K562 (cell line): ENCODE measurements at regions not wholly inside any gene's neighbourhood (a gene's known extent, or its start where the extent isn't known, plus 50 kb on each side); places are given as distances from the start of the nearest gene placed in this dataset.

ENCODE experiments used
- ATAC-seq: fragments of 200-7000 bp; cut with Tn5 transposase; 3 replicates; pipeline ENCODE4 v1.9.1; 2020; ENCODE audit warnings: moderate library complexity
- BruUV-seq: library from RNA; stranded (reverse); fragments of 400-500 nt; replicated peaks from 2 replicates; lab custom pipeline; 2021; lab: Mats Ljungman, UMichigan
- CTCF ChIA-PET: fragments of 300-600 bp; formaldehyde crosslinking; extraction: SDS; loops from one replicate; lab custom pipeline; 2021; ENCODE audit warnings: low intra/inter-chr PET ratio; lab: Yijun Ruan, JAX
- POLR2A ChIA-PET: fragments of 300-600, 350-650 bp; sonication (Branson Sonifier 250); formaldehyde crosslinking; extraction: SDS; loops from one replicate; lab custom pipeline; 2021; ENCODE audit warnings: antibody characterized with exemption, inconsistent platforms; lab: Yijun Ruan, JAX
- DNase-seq, 4 experiments: peaks; one replicate each; pipeline versions ENCODE4 v3.0.0 to v3.0.0-alpha.2; 2011 to 2018; ENCODE audit warnings: low spot score in 3 of 4, mixed read lengths in 3 of 4; ENCODE audit errors: extremely low read depth in 1 of 4
- FAIRE-seq: peaks from 2 replicates; lab custom pipeline; 2011; peaks lifted over from hg19 to GRCh38; lab: Jason Lieb, UNC
- H2AFZ ChIP-seq: 2 replicates; pipeline ENCODE4 v1.6.0; 2011; ENCODE audit warnings: low read depth, low read length, control low read depth, inconsistent platforms
- H3K27ac ChIP-seq: fragments of 200-600 bp; 3 replicates; pipeline ENCODE4 v1.8.0; 2011; ENCODE audit warnings: low read depth, mild to moderate bottlenecking, control low read depth, inconsistent platforms, low read length, moderate library complexity, mixed read lengths; ENCODE audit errors: extremely low read depth
- H3K27me3 ChIP-seq, 2 experiments: fragments of 300-600 bp in 1 of 2; 2 replicates in 1 of 2; 3 replicates in 1 of 2; pipeline versions ENCODE4 v1.6.0 to v1.8.0; 2011; ENCODE audit warnings: inconsistent platforms in 2 of 2, low read length in 2 of 2, mild to moderate bottlenecking in 1 of 2, mixed read lengths in 1 of 2, moderate library complexity in 1 of 2; ENCODE audit not compliant: control insufficient read depth in 2 of 2, insufficient read depth in 2 of 2
- H3K36me3 ChIP-seq: fragments of 300-600 bp; 3 replicates; pipeline ENCODE4 v1.8.0; 2011; ENCODE audit warnings: mild to moderate bottlenecking, low read length, inconsistent platforms; ENCODE audit not compliant: control insufficient read depth, insufficient read depth
- H3K4me1 ChIP-seq, 2 experiments: fragments of 200-600 bp in 1 of 2; replicated peaks in 1 of 2; 2 replicates in 1 of 2; 3 replicates in 1 of 2; pipeline versions ENCODE4 v1.5.1 to v1.8.0; 2011; ENCODE audit warnings: inconsistent platforms in 2 of 2, low read length in 2 of 2, mild to moderate bottlenecking in 1 of 2, mixed read lengths in 1 of 2, moderate library complexity in 1 of 2; ENCODE audit not compliant: control insufficient read depth in 2 of 2, insufficient read depth in 2 of 2
- H3K4me2 ChIP-seq: 2 replicates; pipeline ENCODE4 v1.6.1; 2011; ENCODE audit warnings: low read length, control low read depth, inconsistent platforms, mixed read lengths; ENCODE audit not compliant: insufficient read depth
- H3K4me3 ChIP-seq: fragments of 200-600 bp; sonication (generic), shearing (Covaris generic); 2 replicates; pipeline ENCODE4 v1.5.1; 2016; ENCODE audit warnings: control low read depth, inconsistent platforms
- H3K79me2 ChIP-seq: fragments of 200-600 bp; 3 replicates; pipeline ENCODE4 v1.8.0; 2011; ENCODE audit warnings: low read length, inconsistent platforms; ENCODE audit not compliant: control insufficient read depth, insufficient read depth
- H3K9ac ChIP-seq, 2 experiments: 2 replicates each; pipeline versions ENCODE4 v1.6.0 to v1.6.1; 2011; ENCODE audit warnings: low read depth in 2 of 2, low read length in 2 of 2, control low read depth in 1 of 2, inconsistent platforms in 1 of 2, mild to moderate bottlenecking in 1 of 2, mixed read lengths in 1 of 2; ENCODE audit not compliant: insufficient read depth in 1 of 2
- H3K9me1 ChIP-seq: one replicate; pipeline ENCODE4 v1.6.0; 2011; ENCODE audit warnings: inconsistent platforms, mild to moderate bottlenecking, low read length, moderate library complexity; ENCODE audit not compliant: control insufficient read depth, insufficient read depth
- H3K9me3 ChIP-seq: replicated peaks from 2 replicates; pipeline ENCODE4 v1.5.1; 2011; ENCODE audit warnings: low read depth, low read length, inconsistent platforms; ENCODE audit not compliant: control insufficient read depth, insufficient read depth
- H4K20me1 ChIP-seq: replicated peaks from 2 replicates; pipeline ENCODE4 v1.6.1; 2011; ENCODE audit warnings: low read length, inconsistent platforms, mixed read lengths; ENCODE audit not compliant: control insufficient read depth, insufficient read depth
- ARNT ChIP-seq, 2 experiments: fragments of 450-650 bp; IDR thresholded peaks; 2 replicates each; pipeline ENCODE4 v1.6.1; 2016; ENCODE audit warnings: mild to moderate bottlenecking in 1 of 2
- CREM ChIP-seq: IDR thresholded peaks from 2 replicates; pipeline ENCODE4 v1.6.1; 2014; ENCODE audit warnings: antibody characterized with exemption, low read depth
- EP300 ChIP-seq: IDR thresholded peaks from 2 replicates; pipeline ENCODE4 v1.6.1; 2012; ENCODE audit warnings: low read length, improper control_type of control experiment
- FOXM1 ChIP-seq, 2 experiments: fragments of 450-650 bp in 1 of 2; sonication (generic) in 1 of 2; formaldehyde crosslinking in 1 of 2; IDR thresholded peaks; 2 replicates each; pipeline versions ENCODE4 v1.6.1 to v1.9.0; 2017 to 2022; ENCODE audit warnings: low read depth in 2 of 2, mild to moderate bottlenecking in 2 of 2, missing genetic modification reagents in 1 of 2, moderate library complexity in 1 of 2
- HES1 ChIP-seq: fragments of 450-650 bp; IDR thresholded peaks from 2 replicates; pipeline ENCODE4 v1.6.1; 2016; ENCODE audit warnings: low read depth, mild to moderate bottlenecking, moderate library complexity
- MTA1 ChIP-seq: fragments of 450-650 bp; IDR thresholded peaks from 2 replicates; pipeline ENCODE4 v1.6.1; 2017; ENCODE audit warnings: borderline replicate concordance
- PBX2 ChIP-seq, 2 experiments: IDR thresholded peaks in 1 of 2; conservative IDR thresholded peaks in 1 of 2; 2 replicates each; pipeline ENCODE4 v1.6.1; 2016; ENCODE audit warnings: low read depth in 2 of 2, mild to moderate bottlenecking in 1 of 2, missing compliant biosample characterization in 1 of 2, missing genetic modification characterization in 1 of 2, moderate library complexity in 1 of 2
- PHF21A ChIP-seq: fragments of 450-650 bp; IDR thresholded peaks from 2 replicates; pipeline ENCODE4 v1.6.1; 2017; ENCODE audit warnings: low read depth, borderline replicate concordance
- PML ChIP-seq: IDR thresholded peaks from 2 replicates; pipeline ENCODE4 v1.6.1; 2012; ENCODE audit warnings: low read length, inconsistent platforms
- POLR2A ChIP-seq: fragments of 450-650 bp; conservative IDR thresholded peaks from 2 replicates; pipeline ENCODE4 v1.6.1; 2016
- RBM15 ChIP-seq: fragments of 200-400 bp; formaldehyde crosslinking; IDR thresholded peaks from 2 replicates; pipeline ENCODE4 v1.6.1; 2018; ENCODE audit warnings: mild to moderate bottlenecking, low read length, moderate library complexity; ENCODE audit not compliant: insufficient read depth
- SMAD1 ChIP-seq: fragments of 150-350 bp; IDR thresholded peaks from 2 replicates; pipeline ENCODE4 v1.6.1; 2014; ENCODE audit warnings: low read length, low read depth; ENCODE audit not compliant: partially characterized antibody
- SMARCA5 ChIP-seq: fragments of 450-650 bp; IDR thresholded peaks from 2 replicates; pipeline ENCODE4 v1.6.1; 2016
- TRIM25 ChIP-seq: fragments of 450-650 bp; IDR thresholded peaks from 2 replicates; pipeline ENCODE4 v1.7.0; 2016; ENCODE audit warnings: borderline replicate concordance
- ZNF134 ChIP-seq: fragments of 250-450 bp; sonication (Bioruptor Pico); conservative IDR thresholded peaks from 2 replicates; pipeline ENCODE4 v1.4.0; 2020
- ZNF830 ChIP-seq: fragments of 250-450 bp; sonication (Bioruptor Pico); IDR thresholded peaks from 2 replicates; pipeline ENCODE4 v1.5.0; 2021; ENCODE audit warnings: mild to moderate bottlenecking
- WGBS: fragments of 100-300 bp; shearing (Covaris generic); methylation state at CpG from one replicate; pipeline ENCODE4 v1.1.6; 2016; ENCODE audit warnings: low coverage, mixed read lengths; ENCODE audit not compliant: insufficient coverage; ENCODE audit errors: missing lambda C conversion rate; 5-methylcytosine and 5-hydroxymethylcytosine counted together
- in situ Hi-C: fragments of 300-500 bp; cut with MboI; formaldehyde crosslinking; loops from 4 replicates; pipeline ENCODE4 v1.15.0; 2018; ENCODE audit warnings: inconsistent platforms, mixed read lengths
- intact Hi-C: fragments of 100-400 bp; cut with micrococcal nuclease; formaldehyde crosslinking; loops from 2 replicates; pipeline ENCODE4 v1.14.2; 2022
- TF ChIP-seq, protein P1 (sequence below): sonication (generic); formaldehyde crosslinking; IDR thresholded peaks from 2 replicates; pipeline ENCODE4 v1.8.1; 2023; ENCODE audit warnings: mild to moderate bottlenecking, missing genetic modification reagents

DNA sequence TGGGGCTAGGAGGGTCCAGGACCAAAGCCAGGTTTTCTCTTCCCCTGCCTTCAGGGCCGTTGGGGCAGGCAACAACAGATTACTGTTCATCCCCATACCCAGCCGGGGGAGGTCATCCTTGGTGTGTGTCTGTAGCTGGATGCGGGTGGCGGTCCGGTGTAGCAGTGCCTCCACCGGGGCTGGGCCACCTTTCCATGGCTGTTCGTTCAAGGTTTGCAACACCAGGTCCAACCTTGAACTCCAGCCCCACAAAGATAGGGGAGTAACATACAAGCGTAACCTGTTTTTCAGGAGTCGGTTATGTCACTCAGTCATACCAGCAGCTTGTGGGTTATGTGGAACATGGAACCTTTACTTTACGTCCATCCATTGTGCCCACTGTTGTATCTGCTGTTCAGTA, 58.5 kb upstream of the FAM120A start:
- Histone ChIP-seq H3K9ac (no peak overlapping the region), H3K27ac (no peak overlapping the region), H3K9me3 (no peaks in the 10 kb centered on the region), H2AFZ (no peak overlapping the region), H4K20me1 (no peaks in the 10 kb centered on the region), H3K27me3 (peaks cover 16 to 30% of the 10 kb centered on the region in 2 experiments), H3K4me1 (no peaks in the 10 kb centered on the region), H3K79me2 (no peaks in the 10 kb centered on the region), H3K4me3 (no peak overlapping the region), H3K9me1 (no peaks in the 10 kb centered on the region), H3K36me3 (no peaks in the 10 kb centered on the region), H3K4me2 (no peak overlapping the region)
- ATAC-seq (no peak; the same call in 2 of the 3 replicates), DNase-seq (no peak), FAIRE-seq (no peak)
- intact Hi-C loops (no loop called here), in situ Hi-C loops (no loop called here)
- 7% methylated on average over 9 of the region's 10 CpGs for WGBS
- TF ChIP-seq ARNT (IDR thresholded peaks at IDR 0.05) = no peak
- TF ChIP-seq PBX2 (CRISPR knock-in tag; IDR thresholded peaks at IDR 0.05; ENCODE audit: low read depth) = no peak
- no peak for TF ChIP-seq PBX2 (tag; conservative IDR thresholded peaks at IDR 0.05; ENCODE audit: low read depth)
- no peak for TF ChIP-seq SMAD1
- no peak for TF ChIP-seq PML
- TF ChIP-seq EP300 = no peak
- TF ChIP-seq TRIM25 = no peak
- TF ChIP-seq CREM = no peak
- TF ChIP-seq RBM15 = no peak
- TF ChIP-seq ZNF830 = no peak
- no peak for TF ChIP-seq PHF21A
- TF ChIP-seq SMARCA5 = no peak
- TF ChIP-seq POLR2A = no peak
- TF ChIP-seq FOXM1 (IDR thresholded peaks at IDR 0.05; ENCODE audit: low read depth) = no peak
- no peak for TF ChIP-seq FOXM1 (CRISPR knock-in tag; IDR thresholded peaks at IDR 0.05; ENCODE audit: low read depth)
- TF ChIP-seq, protein P1, sequence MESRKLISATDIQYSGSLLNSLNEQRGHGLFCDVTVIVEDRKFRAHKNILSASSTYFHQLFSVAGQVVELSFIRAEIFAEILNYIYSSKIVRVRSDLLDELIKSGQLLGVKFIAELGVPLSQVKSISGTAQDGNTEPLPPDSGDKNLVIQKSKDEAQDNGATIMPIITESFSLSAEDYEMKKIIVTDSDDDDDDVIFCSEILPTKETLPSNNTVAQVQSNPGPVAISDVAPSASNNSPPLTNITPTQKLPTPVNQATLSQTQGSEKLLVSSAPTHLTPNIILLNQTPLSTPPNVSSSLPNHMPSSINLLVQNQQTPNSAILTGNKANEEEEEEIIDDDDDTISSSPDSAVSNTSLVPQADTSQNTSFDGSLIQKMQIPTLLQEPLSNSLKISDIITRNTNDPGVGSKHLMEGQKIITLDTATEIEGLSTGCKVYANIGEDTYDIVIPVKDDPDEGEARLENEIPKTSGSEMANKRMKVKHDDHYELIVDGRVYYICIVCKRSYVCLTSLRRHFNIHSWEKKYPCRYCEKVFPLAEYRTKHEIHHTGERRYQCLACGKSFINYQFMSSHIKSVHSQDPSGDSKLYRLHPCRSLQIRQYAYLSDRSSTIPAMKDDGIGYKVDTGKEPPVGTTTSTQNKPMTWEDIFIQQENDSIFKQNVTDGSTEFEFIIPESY (CRISPR knock-in tag) = no peak
- no peak for TF ChIP-seq HES1
- TF ChIP-seq ZNF134 (CRISPR knock-in tag) = no peak
- no peak for TF ChIP-seq MTA1
- BruUV-seq = no TSS peak
- ChIA-PET POLR2A (interaction anchor here (1.5 kb wide), 1 partner anchor 9 kb away, joined by 6 read pairs; no protein-coding TSS in a partner anchor), CTCF (no interaction called here)
